Activated CD8-positive, alpha-beta T cell treated with anti-CD3 and anti-CD28 coated beads for 36 hours (primary cell): ENCODE measurements at regions not wholly inside any gene's neighbourhood (a gene's known extent, or its start where the extent isn't known, plus 50 kb on each side); places are given as distances from the start of the nearest gene placed in this dataset.
A peak's percentile ranks its signal among the peaks of the same experiment; 100 is the strongest.

Experiments used
- ATAC-seq: fragments of 200-7000 bp; cut with Tn5 transposase; one replicate; pipeline ENCODE4 v1.10.0; 2021; ENCODE audit warnings: mild to moderate bottlenecking, moderate library complexity
- CTCF ChIA-PET: fragments of 350-600 bp; sonication (Branson Sonifier 250); formaldehyde crosslinking; loops from one replicate; lab custom pipeline; 2021; ENCODE audit warnings: antibody characterized with exemption; lab: Charles Lee
- POLR2A ChIA-PET: fragments of 350-600 bp; sonication (Branson Sonifier 250); formaldehyde crosslinking; loops from one replicate; lab custom pipeline; 2021; ENCODE audit warnings: antibody characterized with exemption; lab: Charles Lee
- DNase-seq: peaks from one replicate; pipeline ENCODE4 v3.0.0-alpha.2; 2020
- H3K27ac Mint-ChIP-seq: one replicate; pipeline ENCODE4 v1.8.0; 2021; ENCODE audit warnings: mild to moderate bottlenecking, mixed read lengths
- H3K27me3 Mint-ChIP-seq: one replicate; pipeline ENCODE4 v1.8.0; 2021; ENCODE audit warnings: mixed read lengths
- H3K36me3 Mint-ChIP-seq: one replicate; pipeline ENCODE4 v1.8.0; 2021; ENCODE audit warnings: low read depth, mixed read lengths
- H3K4me1 Mint-ChIP-seq: one replicate; pipeline ENCODE4 v1.8.0; 2021; ENCODE audit warnings: low read depth, mixed read lengths
- H3K4me3 Mint-ChIP-seq: one replicate; pipeline ENCODE4 v1.8.0; 2021; ENCODE audit warnings: mild to moderate bottlenecking, moderate library complexity, mixed read lengths
- H3K9me3 Mint-ChIP-seq: one replicate; pipeline ENCODE4 v1.8.0; 2021; ENCODE audit warnings: mixed read lengths
- CTCF ChIP-seq: fragments of 200-600 bp; IDR thresholded peaks from one replicate; pipeline ENCODE4 v1.8.0; 2022; ENCODE audit warnings: antibody characterized with exemption, mild to moderate bottlenecking
- intact Hi-C: fragments of 100-400 bp; cut with micrococcal nuclease; formaldehyde crosslinking; loops from one replicate; pipeline ENCODE4 v1.10.0; 2022

GRCh38 chr12:46676797-46677520 is 148.8 kb downstream of the SLC38A4 start:
- intact Hi-C loops: no loop called here
- DNase-seq: no peak
- H3K9me3 Mint-ChIP-seq: no peaks in the 10 kb centered on the region
- no peaks in the 10 kb centered on the region for H3K27me3 Mint-ChIP-seq
- ChIA-PET CTCF (interaction anchor here (0.8 to 2.9 kb wide), 6 partner anchors 9 to 552 kb away, joined by 3 to 12 read pairs (median 4); no protein-coding TSS in a partner anchor), POLR2A (no interaction called here)
- H3K4me1 Mint-ChIP-seq: peaks cover 2% of the 10 kb centered on the region
- TF ChIP-seq CTCF: no peak
- no peak overlapping the region for H3K4me3 Mint-ChIP-seq
- no peak for ATAC-seq
- H3K27ac Mint-ChIP-seq: no peak overlapping the region
- H3K36me3 Mint-ChIP-seq: no peaks in the 10 kb centered on the region

DNA sequence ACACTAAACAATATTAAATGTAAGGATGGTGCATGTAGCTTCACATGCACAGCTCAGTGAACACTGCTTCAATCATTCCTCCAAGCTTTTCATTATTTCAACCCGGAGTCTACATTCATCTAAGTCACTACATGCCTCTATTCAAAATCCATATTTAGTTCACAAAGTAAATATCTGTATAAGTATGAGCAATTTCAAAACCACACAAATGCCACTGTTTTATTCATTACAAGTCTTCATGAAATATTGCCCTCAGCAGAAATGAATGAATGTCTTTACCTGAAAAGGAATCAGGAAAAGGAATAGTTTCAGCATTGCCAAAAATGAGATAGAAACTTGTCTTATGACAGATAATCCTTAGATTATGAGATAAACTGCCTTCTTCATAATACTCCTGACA is 149.4 kb downstream of the SLC38A4 start:
- DNase-seq (no peak), ATAC-seq (no peak)
- H3K4me3 Mint-ChIP-seq: no peak overlapping the region
- intact Hi-C loops: no loop called here
- H3K36me3 Mint-ChIP-seq: no peaks in the 10 kb centered on the region
- ChIA-PET POLR2A (no interaction called here), CTCF (interaction anchor here (0.6 to 2.9 kb wide), 6 partner anchors 10 to 1028 kb away, joined by 3 to 12 read pairs (median 4); no protein-coding TSS in a partner anchor)
- no peak overlapping the region for H3K27ac Mint-ChIP-seq
- H3K4me1 Mint-ChIP-seq: peaks cover 2% of the 10 kb centered on the region
- TF ChIP-seq CTCF: no peak
- no peaks in the 10 kb centered on the region for H3K27me3 Mint-ChIP-seq
- H3K9me3 Mint-ChIP-seq: no peaks in the 10 kb centered on the region

DNA sequence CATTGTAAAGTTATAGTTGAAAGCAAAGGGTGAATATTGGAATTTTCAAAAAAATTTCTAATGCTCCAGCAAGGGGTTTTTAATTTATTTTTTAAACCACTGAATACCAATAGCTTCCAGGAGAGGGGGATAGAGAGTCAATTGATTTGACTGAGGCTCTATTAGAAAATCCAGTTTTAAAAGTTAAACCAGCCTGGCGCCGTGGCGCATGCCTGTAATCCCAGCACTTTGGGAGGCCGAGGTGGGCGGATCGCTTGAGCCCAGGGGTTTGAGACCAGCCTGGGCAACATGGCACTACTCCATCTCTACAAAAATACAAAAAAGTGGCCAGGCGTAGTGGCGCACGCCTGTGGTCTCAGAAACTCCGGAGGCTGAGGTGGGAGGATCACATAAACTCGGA is 150.1 kb downstream of the SLC38A4 start:
- ChIA-PET POLR2A (no interaction called here), CTCF (interaction anchor here (0.6 to 2.9 kb wide), 9 partner anchors 8 to 1028 kb away, joined by 3 to 12 read pairs (median 3); no protein-coding TSS in a partner anchor)
- intact Hi-C loops: no loop called here
- DNase-seq: no peak
- Mint-ChIP-seq H3K4me1 (peaks cover 2% of the 10 kb centered on the region), H3K27ac (no peak overlapping the region), H3K27me3 (no peaks in the 10 kb centered on the region), H3K9me3 (no peaks in the 10 kb centered on the region), H3K4me3 (no peak overlapping the region), H3K36me3 (no peaks in the 10 kb centered on the region)
- TF ChIP-seq CTCF: peak; percentile 80
- no peak for ATAC-seq

DNA sequence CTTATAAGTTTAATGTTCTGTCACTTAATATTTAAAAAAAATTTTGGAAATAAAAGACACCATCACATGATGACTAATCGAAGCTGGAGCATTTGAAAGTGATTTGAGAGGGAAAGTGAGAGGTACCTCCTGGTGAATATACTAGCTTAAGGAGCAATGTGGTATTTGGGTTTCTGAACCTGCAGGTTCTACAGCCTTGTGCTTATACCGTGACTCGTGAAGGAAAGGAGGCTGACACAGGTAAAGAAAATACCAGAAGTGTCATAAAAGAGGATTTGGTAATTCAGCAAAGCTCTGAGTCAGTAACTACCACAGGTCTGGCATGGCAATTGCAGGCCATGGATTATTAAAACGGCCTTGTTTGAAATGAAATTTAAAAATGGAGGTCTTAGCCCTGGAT is 151.0 kb downstream of the SLC38A4 start:
- H3K27me3 Mint-ChIP-seq: no peaks in the 10 kb centered on the region
- H3K4me3 Mint-ChIP-seq: no peak overlapping the region
- ChIA-PET CTCF (interaction anchor here (0.8 to 1.9 kb wide), 10 partner anchors 9 to 550 kb away, joined by 3 to 6 read pairs (median 4); no protein-coding TSS in a partner anchor), POLR2A (interaction anchor here (1.0 kb wide), 1 partner anchor 303 kb away, joined by 6 read pairs; no protein-coding TSS in a partner anchor)
- ATAC-seq (peak; percentile 37), DNase-seq (no peak)
- peaks cover 2% of the 10 kb centered on the region for H3K4me1 Mint-ChIP-seq
- H3K36me3 Mint-ChIP-seq: no peaks in the 10 kb centered on the region
- TF ChIP-seq CTCF: no peak
- intact Hi-C loops: no loop called here
- H3K9me3 Mint-ChIP-seq: peaks cover 5% of the 10 kb centered on the region
- H3K27ac Mint-ChIP-seq: no peak overlapping the region

GRCh38 chr12:46674129-46674528 is 151.7 kb downstream of the SLC38A4 start:
- no peak for DNase-seq
- no peak for ATAC-seq
- Mint-ChIP-seq H3K27me3 (no peaks in the 10 kb centered on the region), H3K36me3 (no peaks in the 10 kb centered on the region), H3K4me3 (no peak overlapping the region), H3K4me1 (peaks cover 2% of the 10 kb centered on the region), H3K27ac (no peak overlapping the region), H3K9me3 (peaks cover 5% of the 10 kb centered on the region)
- no peak for TF ChIP-seq CTCF
- intact Hi-C loops: no loop called here
- ChIA-PET CTCF (interaction anchor here (0.8 to 1.9 kb wide), 10 partner anchors 8 to 549 kb away, joined by 3 to 6 read pairs (median 4); no protein-coding TSS in a partner anchor), POLR2A (interaction anchor here (1.0 kb wide), 1 partner anchor 302 kb away, joined by 6 read pairs; no protein-coding TSS in a partner anchor)
